HG03139 (cell line): ENCODE measurements at regions not wholly inside any gene's neighbourhood (a gene's known extent, or its start where the extent isn't known, plus 50 kb on each side); places are given as distances from the start of the nearest gene placed in this dataset.
"Not testable (repeated sequence)": the region's sequence is repeated elsewhere in the genome, so short reads cannot be mapped to it uniquely, and the experiment has no call there.

Source experiments
- ATAC-seq: cut with Tn5 transposase; IDR thresholded peaks from one replicate; pipeline ENCODE4 v1.9.1; 2021; ENCODE audit not compliant: unreplicated experiment

DNA sequence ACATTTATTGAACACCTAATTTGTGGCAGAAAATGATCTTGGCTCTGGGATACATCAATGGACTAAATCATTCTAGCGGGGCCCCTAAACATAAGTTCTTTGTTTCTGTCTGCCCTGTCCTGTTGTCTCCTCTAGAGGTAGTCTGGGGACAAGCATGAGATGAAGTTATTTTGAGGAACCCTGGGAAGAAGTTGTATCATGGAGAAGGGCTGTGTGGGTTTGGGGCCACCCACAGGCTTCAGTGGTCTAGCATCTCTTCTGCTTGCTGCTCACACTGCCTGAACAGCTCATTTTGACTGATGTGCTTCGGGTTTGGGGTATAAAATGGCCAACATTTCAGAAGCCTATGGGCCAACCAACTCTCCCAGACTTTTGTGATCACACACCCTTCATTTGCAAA lies 50.3 kb upstream of the OSBPL11 start:
- ATAC-seq: no peak

DNA sequence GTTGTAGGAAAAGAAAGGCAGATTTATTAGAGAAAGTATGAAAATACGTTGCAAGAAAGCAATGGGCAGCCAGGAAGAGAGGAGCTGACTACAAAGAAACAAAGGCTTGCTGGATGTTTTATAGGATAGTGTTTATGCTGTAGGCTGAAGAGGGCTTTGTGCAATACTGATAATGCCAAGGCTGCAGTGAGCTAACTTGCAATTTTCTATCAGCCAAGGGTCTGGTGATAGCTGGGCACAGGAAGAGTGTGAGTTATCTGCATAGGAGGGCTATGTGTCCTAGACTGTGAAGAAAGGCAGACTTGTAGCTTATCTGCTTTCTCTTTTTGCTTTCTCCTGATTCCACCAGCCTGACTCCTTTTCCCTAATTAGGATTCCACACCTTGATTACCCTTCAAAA lies 51.3 kb upstream of the OSBPL11 start:
- ATAC-seq: no peak

DNA sequence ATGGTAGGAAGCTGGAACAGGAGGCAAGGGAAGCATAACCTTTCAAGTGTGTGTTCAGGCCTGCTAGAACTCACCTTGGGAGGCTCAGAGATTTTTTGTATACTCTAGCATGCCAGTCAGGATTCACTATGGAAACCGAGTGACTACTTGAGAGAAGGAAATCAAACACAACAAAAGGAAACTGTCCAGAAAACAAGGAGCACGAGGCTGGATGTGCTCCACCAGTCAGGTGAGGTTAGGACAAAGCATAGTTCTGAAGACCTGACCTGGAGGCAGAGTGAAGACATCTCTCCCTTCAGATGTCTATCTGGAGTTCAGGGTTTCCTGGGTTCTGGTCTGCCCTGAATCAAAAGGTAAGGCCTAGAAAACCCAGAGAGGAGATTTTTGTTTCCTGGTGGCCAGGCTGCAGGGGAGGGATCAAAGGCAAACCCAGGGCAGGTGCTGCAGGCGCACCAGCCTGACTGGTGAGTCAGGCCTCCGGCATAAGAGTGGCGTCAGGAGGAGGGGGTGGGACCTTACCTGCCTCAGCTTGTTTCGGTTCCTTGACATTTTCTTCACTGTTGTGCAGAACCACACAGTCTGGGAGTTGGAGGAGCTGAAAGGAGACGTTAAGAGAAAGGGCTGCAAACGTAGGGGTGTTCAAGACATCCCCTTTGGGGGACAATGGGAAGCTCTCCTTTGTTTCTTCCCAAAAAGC lies 52.2 kb upstream of the OSBPL11 start:
- ATAC-seq: no peak

DNA sequence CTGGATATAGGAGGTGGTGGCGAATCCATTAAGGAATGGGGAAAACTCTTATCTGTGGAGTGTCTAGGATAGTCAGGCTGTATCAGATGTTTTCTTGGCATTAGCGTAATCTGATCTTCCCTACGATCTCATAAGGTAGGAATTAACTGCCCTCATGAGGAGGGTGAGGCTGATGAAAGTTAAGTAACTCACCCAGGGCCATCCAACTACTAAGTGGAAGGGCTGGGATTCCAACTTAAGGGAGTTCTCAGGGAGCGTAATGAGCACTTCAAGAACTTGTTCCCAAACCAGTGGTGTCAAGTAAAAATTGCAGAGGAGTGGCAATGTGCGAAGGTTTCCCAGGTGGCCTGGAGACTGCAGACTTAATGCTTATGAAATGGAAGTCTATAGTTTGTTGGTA lies 55.9 kb upstream of the OSBPL11 start:
- no peak for ATAC-seq

DNA sequence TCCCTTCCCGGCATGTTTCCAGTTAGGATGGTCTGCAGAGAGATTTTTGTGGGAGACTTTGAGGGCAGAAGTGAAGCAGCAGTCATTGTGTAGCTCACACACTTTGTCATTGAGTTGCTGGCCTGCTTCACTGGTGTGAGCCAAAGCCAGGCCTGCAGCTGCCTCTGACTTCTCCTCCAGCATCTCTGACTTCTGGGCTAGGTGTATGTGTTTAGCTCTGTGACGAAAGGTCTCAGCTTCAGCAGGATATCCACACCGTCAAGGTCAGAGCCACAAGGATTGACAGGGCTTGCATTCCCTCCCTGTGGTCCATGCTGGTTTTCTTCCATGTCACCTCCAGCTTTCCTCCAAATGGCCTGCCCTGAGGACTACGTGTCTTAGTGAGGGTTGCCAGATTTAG lies 57.1 kb upstream of the OSBPL11 start:
- ATAC-seq: no peak

DNA sequence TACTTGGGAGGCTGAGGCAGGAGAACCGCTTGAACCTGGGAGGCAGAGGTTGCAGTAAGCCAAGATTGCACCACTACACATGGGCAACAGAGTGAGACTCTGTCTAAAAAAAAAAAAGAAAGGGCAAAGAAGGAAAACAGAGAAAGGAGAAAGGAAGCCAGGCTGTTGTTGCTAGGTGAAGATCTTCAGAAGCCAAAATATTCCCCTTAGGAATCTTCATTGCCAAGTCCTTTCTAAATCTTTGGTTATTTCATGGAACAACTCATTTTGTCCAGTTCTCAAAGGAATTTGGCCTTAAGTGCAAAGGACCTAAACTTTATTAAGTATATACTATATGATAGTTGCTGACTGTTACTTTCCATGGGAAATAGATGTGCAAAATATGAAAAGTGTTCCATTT lies 59.2 kb upstream of the OSBPL11 start:
- no peak for ATAC-seq

DNA sequence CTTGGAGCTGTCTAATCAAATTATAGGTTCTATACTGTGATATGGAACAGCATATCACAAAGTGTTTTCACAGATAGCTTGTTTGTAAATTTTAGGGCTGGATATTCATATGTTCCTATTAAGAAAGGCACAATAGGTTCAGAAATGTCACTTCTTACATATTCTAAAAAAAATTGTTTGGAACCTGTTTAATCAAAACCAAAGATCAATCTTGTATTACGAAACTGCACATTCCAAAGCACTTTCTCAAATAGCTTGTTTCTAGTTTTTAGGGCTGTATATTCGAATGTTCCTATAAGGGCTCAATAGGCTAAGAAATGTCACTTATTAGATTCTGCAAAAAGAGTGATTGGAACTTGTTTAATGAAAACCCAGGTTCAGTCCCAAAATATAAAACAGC lies 67.4 kb upstream of the OSBPL11 start:
- no peak for ATAC-seq

DNA sequence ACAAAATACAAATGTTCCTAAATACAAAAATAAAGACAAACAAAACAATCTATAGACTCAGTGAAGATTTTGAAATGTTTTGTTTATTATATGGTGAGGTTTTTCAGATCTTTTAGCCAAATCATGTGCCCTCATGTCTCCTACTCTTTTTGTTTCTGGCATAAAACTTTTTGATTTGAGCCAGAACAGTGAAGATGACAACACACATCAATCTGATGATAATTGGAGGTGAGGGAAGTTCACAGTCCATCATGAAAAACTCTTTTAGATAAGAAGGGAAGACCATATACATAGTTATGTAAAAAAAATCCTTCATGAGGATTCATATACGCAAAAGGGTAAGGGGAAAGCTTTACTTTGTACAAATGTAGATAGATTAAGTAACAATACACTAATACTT lies 75.1 kb upstream of the OSBPL11 start:
- ATAC-seq: no peak

DNA sequence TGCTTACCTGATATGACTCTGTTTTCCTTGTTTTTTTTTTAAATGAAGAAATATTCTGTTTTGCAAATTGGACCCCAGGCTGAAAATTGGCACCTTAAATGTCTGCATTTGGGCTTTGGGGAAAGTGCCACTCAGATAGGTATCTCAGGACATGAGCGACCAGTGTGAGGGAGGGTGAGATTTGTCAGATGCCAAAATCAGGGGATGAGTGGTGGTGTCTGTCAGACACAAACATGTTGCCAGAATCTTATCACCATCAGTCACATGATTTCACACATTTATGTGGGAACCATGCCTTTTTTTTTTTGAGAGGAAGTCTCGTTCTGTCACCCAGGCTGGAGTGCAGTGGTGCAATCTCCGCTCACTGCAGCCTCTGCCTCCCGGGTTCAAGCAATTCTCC lies 75.6 kb upstream of the OSBPL11 start:
- ATAC-seq: no peak

DNA sequence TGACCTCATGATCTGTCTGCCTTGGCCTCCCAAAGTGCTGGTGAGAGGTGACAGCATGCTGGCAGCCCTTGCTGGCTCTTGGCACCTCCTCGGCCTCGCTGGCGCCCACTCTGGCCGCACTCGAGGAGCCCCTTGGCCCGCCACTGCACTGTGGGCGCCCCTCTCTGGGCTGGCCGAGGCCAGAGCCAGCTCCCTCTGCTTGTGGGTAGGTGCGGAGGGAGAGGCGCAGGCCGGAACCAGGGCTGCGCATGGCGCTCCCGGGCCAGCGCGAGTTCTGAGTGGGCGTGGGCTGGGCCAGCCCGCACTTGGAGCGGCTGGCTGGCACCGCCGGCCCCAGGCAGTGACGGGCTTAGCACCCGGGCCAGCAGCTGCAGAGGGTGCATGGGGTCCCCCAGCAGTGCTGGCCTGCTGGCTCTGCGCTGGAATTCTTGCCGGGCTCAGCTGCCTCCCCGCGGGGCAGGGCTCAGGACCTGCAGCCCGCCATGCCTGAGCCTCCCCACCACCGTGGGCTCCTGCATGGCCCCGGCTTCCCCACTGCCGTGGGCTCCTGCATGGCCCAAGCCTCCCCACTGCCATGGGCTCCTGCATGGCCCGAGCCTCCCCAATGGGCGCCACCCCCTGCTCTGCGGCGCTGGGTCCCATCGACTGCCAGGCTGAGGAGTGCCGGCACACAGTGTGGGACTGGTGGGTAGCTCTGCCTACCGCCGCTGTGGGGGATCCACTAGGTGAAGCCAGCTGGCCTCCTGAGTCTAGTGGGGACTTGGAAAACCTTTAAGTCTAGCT lies 76.4 kb upstream of the OSBPL11 start:
- no peak for ATAC-seq

DNA sequence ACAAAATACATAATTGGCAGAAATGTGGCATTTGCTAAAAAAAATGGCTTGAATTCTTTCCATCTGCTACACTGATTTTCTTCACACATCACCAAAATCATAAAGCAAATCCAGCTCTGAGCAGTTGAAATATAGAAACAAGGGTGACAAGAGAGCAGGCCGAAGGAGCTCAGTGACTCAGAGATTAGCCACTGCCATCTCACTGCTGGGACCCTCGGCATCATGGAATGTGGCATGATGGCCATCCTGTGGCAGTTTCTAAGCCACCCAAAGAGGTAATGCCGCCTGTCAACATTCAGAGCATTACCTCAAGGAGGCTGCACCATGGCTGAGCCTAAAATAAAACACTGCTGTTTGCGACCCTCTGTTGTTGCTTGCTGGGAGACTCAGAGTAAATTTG lies 80.5 kb upstream of the OSBPL11 start:
- no peak for ATAC-seq

DNA sequence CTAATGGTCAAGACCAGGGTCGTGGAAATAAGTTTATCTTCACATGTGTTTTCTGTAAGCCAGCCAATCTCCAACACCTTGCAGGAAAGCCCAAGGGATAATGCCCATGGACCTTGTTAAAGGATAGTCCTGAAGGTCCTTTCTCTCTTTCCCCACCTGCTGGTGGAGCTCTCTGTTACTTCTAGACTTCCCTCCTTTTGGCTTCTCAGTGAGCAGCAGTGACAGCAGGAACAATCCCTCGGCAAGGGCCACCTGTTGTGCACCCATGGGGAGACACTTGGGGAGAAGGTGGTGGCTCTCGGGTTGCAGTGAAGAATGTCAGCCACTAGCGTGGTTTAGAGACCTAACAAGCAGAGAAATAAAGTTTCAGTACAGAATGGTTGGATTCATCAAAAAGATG lies 84.0 kb upstream of the OSBPL11 start:
- ATAC-seq: no peak

DNA sequence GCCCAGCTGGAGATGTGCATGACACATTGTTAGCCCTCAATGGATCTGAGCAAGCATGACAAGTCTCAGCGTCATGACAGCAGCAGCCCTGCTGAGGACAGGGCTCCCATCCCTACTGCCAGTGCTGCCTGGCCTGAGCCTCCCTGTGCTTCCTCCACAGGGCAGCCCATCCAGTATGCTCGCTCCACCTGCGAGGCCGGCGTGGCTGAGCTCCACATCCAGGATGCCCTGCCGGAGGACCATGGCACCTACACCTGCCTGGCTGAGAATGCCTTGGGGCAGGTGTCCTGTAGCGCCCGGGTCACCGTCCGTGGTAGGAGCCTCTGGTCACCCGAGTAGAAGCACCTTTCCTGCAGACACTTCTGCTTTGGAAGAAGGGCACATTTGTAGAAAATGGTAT lies 85.8 kb upstream of the OSBPL11 start:
- no peak for ATAC-seq

DNA sequence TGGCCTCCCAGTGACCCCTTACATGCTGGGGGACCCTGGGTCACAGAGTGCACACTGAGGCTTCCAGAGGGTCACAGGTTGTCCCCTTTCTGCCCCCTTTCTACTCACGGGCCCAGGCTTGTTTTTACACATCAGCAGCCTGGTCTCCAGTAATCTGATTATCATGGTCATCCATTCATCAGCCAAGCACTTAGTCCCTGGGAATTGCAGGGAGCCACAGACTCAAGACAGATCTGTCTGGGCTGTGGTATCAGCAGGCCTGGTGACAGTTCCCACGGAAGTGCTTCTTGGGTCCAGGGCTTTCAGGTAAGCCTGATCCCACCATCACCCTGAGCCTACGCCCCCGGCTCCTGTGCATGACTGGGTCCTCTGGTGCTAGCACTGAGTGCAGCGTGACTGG lies 86.6 kb upstream of the OSBPL11 start:
- ATAC-seq: not testable (repeated sequence)

DNA sequence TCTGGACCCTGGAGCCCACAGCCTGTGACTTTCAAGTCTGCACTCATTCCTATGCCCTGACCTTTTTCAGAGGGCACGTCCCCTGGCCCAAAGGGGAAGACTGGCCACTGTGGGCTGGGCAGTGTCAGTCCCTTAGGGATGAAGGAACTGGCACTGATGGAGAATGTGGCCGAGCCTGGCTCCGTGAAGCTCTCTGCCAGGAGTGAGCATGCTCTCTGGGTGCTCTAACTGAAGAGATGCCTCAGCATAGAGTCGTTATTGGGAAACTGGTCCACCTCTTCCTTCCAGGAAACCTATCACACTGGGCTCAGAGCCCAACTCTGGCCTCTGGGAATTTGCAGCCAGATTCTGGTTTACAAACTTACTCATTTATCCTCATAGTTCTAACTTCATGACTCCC lies 87.3 kb upstream of the OSBPL11 start:
- ATAC-seq: not testable (repeated sequence)

DNA sequence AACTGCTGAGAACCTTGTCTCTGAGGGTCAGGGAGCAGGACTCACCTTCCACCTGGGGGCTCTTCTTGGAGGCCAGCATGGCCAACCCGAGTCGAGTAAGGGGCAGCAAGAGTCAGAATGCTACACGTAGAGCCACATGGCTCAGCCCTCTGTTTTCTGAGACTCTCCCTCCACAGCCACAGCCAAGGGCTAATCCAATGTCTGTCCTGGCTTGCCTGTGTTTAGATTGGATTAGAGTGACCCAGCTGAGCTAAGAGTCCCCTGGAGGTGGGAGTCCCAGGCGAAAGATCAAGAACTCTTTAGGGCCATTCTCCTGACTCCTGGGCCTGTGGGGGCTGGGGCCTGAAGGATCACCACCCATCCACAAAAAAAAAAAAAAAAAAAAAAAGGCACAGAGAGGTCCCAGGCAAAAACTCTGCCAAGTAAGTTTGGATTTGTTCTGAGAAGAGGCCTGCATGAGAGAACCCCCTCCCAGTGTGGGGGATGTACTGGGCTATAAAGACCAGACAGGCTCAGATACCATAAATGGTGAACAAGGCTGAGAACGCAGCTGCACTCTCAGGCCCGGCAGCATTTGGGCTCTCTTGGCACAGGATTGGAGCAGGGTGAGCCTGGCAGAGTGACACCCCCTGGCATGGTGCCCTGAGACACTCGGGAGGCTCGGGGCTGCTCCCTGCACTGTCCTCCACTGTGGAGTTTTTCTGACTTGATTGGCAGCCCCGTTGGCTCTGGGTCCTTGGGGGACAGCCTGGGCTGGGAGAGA lies 88.0 kb upstream of the OSBPL11 start:
- no peak for ATAC-seq

DNA sequence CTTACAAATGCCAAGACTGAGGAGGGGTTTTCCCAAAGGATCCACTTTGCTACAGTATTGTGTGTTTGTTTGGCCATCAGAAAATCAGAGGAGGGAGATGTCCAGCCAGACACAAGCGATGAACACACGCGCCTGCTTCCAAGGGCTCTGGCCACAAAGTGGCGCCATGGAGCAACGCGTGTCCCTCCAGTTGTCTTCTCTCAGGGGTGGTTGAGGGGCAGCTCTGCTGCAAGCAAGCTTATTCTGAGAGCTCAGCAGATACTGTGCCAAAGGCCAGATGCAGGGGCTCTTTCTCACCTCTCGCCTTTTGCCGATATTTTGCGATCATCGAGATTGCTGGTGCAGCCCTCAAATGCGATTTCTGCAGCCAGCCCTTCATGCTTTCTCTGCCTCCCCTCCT lies 88.9 kb upstream of the OSBPL11 start:
- ATAC-seq: no peak

DNA sequence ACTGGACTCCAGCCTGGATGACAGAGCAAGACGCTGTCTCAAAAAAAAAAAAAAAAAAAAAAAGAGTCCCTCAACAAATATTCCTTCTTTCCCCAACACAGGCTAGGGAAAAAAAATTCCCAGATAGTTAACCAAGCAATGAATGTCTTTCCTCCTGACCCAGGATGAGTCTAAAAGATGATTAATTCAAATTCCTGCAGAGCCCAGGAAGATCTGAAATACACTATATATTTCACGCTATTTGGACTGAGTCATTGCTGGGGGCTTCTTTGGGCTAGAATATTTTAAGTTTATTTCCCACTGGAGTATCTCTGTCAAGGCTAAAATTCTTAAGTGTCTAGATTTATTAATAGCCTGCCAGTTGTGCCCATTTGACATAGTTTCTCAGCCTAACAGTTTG lies 90.4 kb upstream of the OSBPL11 start:
- not testable (repeated sequence) for ATAC-seq

DNA sequence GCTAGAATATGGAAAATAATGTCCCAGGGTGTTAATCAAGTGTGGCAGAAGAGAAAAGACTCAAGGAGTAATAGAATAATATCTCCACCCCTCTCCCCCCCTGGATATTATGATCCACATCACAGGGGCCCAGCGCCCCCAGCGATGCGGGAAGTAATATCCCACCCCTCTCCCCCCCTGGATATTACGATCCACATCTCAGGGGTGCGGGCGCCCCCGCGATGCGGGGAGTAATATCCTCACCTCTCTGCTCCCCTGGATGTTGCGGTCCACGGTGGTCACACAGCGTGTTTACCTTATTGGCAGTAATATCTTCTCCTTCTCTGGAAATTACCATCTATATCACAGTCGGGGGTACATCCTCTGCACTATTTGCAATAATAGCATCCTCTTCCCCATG lies 97.1 kb upstream of the OSBPL11 start:
- no peak for ATAC-seq

DNA sequence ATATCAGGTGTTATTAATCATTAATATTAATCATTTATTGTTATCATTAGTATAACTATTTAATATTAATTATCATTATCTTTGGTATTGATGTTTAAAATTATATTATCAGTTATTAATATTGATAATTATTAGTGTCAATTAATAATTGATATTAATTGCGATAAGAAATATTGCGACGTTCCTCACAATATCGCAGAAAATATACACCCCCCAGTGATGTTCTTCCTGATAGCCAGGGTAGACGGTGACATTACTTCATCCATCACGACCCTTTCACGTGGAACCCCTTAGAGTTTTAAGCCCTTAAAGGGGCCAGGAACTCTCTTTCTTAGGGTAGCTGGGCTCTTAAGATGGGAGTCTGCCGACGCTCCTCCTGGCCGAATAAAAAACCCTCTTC lies 98.6 kb upstream of the OSBPL11 start:
- ATAC-seq: no peak

DNA sequence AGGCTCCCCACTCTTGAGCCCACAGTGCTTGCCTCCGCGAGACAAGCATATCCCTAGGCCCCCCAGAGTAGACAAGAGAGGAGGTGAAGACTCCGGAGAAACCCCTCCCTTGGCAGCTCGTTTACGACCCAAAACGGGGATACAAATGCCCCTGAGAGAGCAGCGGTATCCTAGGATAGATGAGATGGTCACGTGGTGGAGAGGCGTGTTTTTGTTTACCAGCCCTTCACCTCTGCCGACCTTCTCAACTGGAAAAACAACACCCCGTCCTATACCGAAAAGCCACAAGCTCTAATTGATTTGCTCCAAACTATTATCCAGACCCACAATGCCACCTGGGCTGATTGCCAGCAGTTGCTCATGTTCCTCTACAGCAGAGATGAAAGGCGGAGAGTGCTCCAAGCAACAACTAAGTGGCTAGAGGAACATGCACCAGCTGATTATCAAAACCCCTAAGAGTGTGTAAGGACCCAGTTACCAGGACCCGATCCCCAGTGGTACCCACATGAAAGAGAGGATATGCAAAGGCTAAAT lies 99.5 kb upstream of the OSBPL11 start:
- no peak for ATAC-seq

DNA sequence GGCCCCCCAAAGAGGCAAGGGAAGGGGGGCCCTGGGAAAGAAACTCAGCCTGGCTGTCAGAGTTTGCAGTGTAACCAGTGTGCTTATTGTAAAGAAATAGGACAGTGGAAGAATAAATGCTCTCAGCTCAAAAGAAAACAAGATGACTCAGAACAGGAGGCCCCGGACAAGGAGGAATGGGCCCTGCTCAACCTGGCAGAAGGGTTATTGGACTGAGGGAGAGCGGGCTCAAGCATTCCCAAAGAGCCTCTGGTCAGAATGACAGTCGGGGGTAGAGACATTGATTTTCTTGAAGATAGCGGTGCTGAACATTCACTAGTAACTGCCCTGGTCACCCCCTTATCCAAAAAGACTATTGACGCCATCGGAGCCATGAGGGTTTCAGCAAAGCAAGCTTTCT lies 100.4 kb upstream of the OSBPL11 start:
- ATAC-seq: no peak
